PFSK-1 (cell line): ENCODE measurements at regions not wholly inside any gene's neighbourhood (a gene's known extent, or its start where the extent isn't known, plus 50 kb on each side); places are given as distances from the start of the nearest gene placed in this dataset.

Experiments
- POLR2AphosphoS5 ChIP-seq: IDR thresholded peaks from 2 replicates; pipeline ENCODE4 v1.6.1; 2012; ENCODE audit warnings: low read depth, mild to moderate bottlenecking, control low read depth, low read length, moderate library complexity
- TF ChIP-seq, protein P1 (sequence below), 2 experiments: IDR thresholded peaks; 2 replicates each; pipeline versions ENCODE4 v1.6.1 to v1.8.0; 2011 to 2012; ENCODE audit warnings: low read depth in 2 of 2, low read length in 2 of 2, control low read depth in 1 of 2, inconsistent platforms in 1 of 2, mild to moderate bottlenecking in 1 of 2, moderate library complexity in 1 of 2; ENCODE audit not compliant: insufficient read depth in 1 of 2

DNA sequence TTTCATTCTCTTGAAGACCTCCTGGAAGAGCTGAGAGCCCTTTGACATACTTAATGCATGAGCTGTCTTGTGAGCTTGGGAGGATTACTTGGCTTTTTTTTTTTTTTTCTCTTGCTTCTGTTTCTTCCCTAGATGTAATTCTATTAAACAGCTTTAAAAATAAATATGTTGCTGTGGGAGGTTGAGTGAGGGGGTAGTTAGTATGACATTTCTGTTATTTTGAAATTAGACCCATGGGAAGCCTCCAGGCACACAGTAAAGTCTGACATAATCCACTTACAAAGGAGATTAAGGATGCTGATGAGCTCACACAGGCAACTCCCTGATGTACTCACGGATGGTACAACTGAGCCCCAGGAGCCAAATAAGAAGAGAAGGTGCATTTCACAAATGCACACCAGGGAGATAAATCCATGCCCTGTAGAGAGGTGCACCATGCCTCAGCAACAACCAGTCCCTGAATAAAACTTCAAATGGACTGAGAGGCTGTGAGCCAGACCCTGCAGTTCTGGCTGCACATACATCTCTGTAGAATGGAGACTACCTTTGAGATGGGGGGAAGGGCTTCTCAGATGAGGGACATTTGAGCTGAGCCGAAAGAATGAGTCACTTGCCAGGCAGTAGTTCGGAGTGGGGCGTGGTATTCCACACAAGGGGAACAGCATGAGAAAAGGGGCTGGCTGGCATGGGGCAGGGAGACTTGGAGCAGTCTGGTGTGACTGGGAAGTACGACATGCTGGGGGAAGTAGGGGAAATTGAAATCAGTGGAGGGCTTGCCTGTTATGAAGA lies 68.7 kb downstream of the ACTL7B start:
- TF ChIP-seq, protein P1, sequence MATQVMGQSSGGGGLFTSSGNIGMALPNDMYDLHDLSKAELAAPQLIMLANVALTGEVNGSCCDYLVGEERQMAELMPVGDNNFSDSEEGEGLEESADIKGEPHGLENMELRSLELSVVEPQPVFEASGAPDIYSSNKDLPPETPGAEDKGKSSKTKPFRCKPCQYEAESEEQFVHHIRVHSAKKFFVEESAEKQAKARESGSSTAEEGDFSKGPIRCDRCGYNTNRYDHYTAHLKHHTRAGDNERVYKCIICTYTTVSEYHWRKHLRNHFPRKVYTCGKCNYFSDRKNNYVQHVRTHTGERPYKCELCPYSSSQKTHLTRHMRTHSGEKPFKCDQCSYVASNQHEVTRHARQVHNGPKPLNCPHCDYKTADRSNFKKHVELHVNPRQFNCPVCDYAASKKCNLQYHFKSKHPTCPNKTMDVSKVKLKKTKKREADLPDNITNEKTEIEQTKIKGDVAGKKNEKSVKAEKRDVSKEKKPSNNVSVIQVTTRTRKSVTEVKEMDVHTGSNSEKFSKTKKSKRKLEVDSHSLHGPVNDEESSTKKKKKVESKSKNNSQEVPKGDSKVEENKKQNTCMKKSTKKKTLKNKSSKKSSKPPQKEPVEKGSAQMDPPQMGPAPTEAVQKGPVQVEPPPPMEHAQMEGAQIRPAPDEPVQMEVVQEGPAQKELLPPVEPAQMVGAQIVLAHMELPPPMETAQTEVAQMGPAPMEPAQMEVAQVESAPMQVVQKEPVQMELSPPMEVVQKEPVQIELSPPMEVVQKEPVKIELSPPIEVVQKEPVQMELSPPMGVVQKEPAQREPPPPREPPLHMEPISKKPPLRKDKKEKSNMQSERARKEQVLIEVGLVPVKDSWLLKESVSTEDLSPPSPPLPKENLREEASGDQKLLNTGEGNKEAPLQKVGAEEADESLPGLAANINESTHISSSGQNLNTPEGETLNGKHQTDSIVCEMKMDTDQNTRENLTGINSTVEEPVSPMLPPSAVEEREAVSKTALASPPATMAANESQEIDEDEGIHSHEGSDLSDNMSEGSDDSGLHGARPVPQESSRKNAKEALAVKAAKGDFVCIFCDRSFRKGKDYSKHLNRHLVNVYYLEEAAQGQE (IDR thresholded peaks at IDR 0.05; ENCODE audit: insufficient read depth in 1 of 2, low read depth in 2 of 2, low read length in 2 of 2): no peak
- TF ChIP-seq POLR2AphosphoS5: no peak
